ENCODE measurements at regions not wholly inside any gene's neighbourhood (a gene's known extent, or its start where the extent isn't known, plus 50 kb on each side); places are given as distances from the start of the nearest gene placed in this dataset.

GRCh38 chr17:70825321-70826125, 656.2 kb downstream of the KCNJ2 start:
- no peak for TF ChIP-seq CTCF (conservative IDR thresholded peaks at IDR 0.05; ENCODE audit: low read depth in 2 of 2)
- TF ChIP-seq EZH2phosphoT487 (IDR thresholded peaks at IDR 0.05; ENCODE audit: unreplicated experiment) = no peak
- TF ChIP-seq CREB1 (CRISPR knock-in tag; IDR thresholded peaks at IDR 0.05; ENCODE audit: low read depth) = no peak
- no peak for TF ChIP-seq EZH2 (IDR thresholded peaks at IDR 0.05; ENCODE audit: low read depth, unreplicated experiment)
- no peak for TF ChIP-seq POLR2AphosphoS5 (IDR thresholded peaks at IDR 0.05; ENCODE audit: low read depth)
- TF ChIP-seq ZNF114 (CRISPR knock-in tag; IDR thresholded peaks at IDR 0.05) = no peak
- no peak for TF ChIP-seq REST (IDR thresholded peaks at IDR 0.05; ENCODE audit: unreplicated experiment)
- TF ChIP-seq JUNB (IDR thresholded peaks at IDR 0.05; ENCODE audit: unreplicated experiment) = no peak
- TF ChIP-seq NANOG (IDR thresholded peaks at IDR 0.05; ENCODE audit: borderline replicate concordance) = no peak
- no peak for TF ChIP-seq STAT1 (IDR thresholded peaks at IDR 0.05; ENCODE audit: unreplicated experiment)
- TF ChIP-seq ZNF331 (CRISPR knock-in tag; IDR thresholded peaks at IDR 0.05; ENCODE audit: low read depth) = no peak
- no peak for TF ChIP-seq ETS1 (IDR thresholded peaks at IDR 0.05)

Data from GM23338 (cell line).